HG02970 (cell line): ENCODE measurements at regions not wholly inside any gene's neighbourhood (a gene's known extent, or its start where the extent isn't known, plus 50 kb on each side); places are given as distances from the start of the nearest gene placed in this dataset.

Experiments used
- ATAC-seq: cut with Tn5 transposase; IDR thresholded peaks from one replicate; pipeline ENCODE4 v1.9.1; 2021; ENCODE audit warnings: mild to moderate bottlenecking, moderate library complexity, moderate number of reproducible peaks; ENCODE audit not compliant: unreplicated experiment, low FRiP score

DNA sequence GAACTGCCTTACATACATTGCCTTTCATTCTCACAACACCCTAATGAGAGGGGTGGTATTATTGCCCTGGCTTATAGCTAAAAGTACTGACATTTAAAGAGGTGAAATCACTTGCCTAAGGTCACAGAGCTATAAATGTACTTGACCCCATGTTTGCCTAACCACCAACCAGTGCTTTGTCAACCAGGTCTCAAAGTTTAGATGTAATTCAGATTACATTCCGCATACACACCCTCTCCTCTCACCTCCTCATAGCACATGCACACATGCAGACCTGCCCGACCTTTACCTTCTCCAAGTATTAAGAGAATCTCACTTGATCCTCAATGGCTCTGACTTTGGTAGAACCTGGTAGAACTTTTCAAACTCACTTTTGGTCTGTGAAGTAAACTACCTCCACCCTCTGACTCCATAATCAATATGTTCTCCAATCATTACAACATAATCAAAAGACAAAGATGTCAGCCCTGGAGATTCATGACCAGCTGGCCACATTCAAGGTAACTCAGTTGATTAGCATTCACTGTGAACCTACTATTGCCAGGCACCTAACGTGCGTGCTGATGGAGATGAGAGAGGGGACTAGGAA is 63.2 kb upstream of the HES1 start:
- no peak for ATAC-seq

DNA sequence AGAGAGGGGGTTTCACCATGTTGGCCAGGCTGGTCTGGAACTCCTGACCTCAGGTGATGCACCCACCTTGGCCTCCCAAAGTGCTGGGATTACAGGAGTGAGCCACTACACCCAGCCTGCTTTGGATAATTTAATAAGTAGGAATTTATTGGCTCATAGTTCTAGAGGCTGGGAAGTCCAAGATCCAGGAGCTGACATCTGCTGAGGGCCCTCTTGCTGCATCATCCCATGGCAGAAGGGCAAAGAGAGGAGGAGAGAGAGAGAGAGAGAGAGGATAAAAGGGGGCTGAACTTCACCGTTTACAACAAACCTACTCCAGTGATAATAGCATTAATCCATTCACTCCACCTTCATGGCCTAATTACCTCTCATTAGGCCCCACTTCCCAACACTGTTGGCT is 62.0 kb upstream of the HES1 start:
- ATAC-seq = no peak

DNA sequence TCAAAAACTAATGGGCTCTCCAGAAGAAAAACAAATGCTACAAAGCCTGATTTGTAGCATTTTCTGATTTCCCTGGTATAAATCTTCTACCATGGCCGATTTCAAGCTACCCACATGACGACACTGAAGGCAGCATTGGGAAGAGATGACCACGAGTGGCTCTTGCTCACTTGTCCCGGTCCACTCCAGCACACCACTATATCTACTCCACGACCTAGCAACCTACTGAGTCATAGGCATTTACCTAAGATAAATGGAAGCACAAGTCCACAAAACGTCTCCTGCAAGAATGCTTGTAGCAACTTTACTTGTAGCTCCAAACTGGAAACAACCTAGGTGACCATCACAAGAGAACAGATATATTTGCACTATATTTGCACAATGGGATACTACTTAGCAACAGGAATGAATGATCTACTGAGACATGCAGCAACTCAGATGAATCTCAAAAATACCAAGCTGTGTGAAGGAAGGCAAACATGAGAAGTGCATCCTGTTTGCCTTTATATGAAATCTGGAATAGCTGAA is 60.8 kb upstream of the HES1 start:
- ATAC-seq = no peak

DNA sequence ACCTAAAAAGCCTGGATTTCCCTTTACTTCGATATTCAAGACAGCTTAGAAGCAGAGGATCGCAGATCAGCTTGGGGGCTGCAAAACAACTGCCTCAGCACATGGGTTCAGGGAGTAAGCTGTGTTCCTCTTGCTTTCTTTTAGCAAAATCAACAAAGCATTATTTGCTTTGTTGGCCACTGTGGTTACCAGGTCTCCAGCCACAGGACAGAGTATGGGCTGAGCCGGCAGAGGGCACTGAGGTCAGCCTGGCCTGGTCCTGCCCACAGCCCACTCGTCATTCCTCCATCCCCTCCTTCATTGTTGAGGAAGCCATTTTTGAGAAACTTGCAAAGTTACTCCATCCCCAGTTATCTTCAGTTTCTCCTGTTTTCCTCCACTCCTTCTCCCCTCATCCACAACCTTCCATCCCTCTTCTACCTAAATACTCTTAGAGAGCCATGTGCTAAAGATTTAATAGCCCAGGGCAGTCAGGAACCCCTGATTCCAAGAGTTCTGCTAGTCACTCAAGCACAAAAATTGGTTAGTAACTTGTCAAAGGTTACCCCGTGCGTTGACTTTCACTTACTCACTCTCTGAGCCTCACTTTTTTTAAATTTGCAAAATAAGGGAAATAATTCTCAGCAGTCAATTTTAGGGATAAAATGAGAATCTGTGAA is 60.0 kb upstream of the HES1 start:
- ATAC-seq = no peak

DNA sequence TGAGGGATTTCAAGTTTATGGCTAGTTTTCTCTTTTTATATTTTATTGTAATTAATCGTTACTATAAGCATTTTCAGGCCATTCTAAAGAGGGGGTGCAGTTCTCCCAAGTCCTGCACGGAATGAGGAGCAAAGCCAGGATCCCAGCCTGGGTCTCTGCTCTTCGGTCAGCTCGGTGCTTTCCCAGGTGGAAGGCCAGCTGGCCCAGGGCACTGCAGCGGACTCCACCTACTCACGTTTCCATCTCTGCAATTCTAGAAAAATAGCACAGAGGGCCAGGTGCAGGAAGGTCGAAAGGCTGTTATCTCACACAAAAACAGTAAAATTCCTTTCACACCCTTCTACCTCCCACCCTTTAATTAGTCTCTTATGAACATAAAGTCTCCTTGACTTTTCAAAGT is 59.5 kb upstream of the HES1 start:
- no peak for ATAC-seq

DNA sequence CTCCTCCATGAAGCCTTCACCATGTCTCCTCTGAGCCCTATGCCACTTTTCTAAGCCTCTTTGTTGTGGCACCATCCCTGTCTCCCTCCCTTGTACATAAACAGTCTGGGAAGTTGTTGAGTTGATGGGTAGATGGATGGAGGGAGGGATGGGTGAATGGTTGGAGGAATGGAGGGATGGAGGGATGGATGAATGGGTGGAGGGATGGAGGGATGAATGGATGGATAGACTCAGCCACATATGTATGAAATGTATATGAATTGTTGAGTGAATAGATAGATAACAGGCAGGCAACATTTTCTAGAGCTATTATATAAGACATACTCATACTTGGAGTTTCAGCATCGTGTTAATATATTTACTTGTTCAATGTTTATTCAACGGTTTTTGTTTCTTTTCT is 58.3 kb upstream of the HES1 start:
- ATAC-seq = no peak

DNA sequence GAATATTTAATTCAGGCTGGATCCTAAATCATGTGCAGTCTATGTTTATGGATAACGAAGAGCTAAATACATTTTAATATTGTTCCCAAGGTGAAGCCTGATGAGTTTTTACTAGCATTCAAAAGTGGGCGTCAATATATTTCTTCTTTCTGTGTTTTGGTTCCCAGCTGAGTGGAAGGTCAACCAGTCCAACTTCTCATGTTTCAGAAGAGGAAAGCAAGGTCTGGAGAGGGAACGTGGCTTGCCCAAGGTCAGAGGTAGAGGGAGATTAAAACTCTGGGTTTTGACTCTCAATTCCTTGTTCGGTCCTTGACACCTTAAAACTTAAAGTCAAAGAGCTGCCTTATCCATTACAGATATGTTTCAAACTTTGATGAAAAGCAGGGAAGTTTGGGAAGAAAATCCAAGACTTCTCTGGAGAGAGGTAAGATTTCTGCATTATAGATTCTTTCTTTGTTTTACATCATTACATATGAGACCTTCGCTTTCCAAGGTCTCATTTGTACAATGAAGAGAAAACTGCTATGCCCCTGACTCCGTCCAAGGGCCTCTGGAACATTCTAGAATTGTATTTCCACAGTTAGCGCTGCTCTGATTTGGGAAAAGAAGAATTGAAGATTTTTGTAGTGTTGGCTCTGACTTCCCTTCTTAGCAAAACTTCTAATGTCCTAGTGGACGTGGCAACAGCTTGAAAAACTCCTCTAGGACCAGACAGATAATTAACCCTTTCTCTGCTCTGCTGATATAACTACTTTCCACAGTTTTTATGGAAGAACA is 57.7 kb upstream of the HES1 start:
- no peak for ATAC-seq

DNA sequence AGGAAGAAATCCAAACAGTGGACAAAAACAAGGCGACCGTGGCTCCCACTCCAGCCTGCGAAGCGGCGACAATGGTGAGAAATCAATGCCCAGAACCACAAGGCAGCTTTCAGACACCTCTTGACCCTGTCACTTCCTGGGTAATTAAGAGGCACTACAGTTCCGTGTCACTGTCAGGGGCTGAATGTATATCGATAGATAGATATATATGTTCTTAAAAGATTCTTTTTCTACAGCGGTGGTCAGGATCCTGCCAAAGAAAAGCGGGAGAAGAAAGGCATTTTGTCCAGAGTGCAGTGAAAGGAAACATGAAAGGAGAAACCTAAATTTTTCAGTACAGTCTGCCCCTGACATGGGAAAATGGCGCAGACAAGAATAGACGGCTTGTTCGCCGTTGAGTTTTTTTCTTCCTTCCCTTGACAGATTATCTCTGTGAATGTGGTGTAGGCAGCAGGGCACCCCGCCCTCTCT is 56.2 kb upstream of the HES1 start:
- no peak for ATAC-seq

DNA sequence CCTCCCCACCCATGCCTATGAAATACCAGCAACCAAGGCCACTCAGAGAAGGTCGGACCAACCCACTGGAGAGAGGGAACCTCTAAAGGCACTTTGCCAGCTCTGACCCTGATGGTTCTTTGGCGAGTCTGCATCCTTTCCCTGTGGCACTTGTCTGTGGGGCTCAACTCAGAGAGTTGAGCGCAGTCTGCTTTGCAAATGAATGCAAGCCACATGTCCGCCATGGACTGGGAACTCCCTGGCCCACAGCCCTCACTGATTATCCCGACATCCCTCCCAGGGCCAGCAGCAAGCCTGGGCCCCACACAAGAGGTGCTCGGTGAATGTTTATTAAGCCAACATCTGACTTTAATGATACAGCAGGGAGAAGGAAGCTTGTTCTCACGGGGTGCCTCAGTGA is 55.5 kb upstream of the HES1 start:
- ATAC-seq = no peak

DNA sequence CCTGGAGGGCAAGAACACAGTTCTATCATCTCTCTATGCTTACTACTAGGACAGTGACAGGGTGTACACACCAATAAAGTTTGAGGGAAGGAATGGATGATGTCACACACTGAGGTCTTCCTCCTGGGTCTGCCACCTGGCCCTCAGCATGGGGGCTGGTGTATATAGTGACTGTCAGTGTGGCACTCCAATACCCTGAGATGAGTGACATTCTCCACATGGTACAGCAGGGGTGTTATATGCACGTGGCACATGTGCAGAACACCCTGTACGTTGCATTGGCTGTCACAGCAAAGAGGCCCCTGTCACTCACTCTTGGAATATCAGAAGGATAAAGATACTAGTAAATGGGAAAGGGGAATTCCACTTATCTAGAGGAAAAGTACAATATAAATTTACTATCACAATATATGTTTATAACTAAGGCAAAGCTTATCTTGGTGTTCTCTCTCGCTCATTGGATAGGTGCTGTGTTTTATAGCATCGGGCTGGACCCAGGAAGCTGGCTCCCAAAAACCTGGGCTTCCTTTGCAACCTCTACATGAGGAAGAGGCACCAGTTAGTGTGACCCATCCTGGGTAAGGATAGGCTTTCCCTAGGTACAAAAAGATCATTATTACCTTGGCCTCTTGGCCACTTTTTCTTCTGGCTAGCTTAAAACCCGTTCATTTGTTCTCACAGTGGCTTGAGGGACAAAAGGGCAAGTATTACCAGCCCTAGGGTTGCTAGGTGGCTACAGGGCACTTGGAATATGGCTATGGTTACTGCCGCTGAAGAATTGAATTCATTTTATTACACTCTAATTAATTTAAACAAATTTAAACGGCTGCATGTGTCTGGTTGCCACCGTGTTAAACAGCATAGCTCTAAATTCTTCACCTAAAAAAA is 54.8 kb upstream of the HES1 start:
- no peak for ATAC-seq

DNA sequence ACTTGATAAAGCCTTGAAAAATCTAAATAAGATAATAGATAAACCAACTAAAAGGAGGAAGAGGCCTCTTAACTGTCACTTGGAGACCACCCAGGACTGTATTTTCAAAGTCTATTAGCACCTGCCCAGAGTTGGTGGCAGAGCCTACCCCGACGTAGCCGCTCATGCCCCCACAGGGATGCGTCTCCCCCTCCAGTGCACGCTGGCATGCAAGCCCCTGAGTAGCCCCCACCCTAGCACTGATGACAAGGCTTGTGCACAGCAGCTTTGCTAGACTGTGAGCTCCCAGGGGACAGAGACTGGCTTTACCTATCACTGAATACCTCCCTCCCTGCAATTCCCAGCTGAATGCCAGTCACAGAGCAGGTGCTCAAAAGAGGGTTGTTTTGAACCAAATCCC is 54.1 kb upstream of the HES1 start:
- ATAC-seq = no peak

DNA sequence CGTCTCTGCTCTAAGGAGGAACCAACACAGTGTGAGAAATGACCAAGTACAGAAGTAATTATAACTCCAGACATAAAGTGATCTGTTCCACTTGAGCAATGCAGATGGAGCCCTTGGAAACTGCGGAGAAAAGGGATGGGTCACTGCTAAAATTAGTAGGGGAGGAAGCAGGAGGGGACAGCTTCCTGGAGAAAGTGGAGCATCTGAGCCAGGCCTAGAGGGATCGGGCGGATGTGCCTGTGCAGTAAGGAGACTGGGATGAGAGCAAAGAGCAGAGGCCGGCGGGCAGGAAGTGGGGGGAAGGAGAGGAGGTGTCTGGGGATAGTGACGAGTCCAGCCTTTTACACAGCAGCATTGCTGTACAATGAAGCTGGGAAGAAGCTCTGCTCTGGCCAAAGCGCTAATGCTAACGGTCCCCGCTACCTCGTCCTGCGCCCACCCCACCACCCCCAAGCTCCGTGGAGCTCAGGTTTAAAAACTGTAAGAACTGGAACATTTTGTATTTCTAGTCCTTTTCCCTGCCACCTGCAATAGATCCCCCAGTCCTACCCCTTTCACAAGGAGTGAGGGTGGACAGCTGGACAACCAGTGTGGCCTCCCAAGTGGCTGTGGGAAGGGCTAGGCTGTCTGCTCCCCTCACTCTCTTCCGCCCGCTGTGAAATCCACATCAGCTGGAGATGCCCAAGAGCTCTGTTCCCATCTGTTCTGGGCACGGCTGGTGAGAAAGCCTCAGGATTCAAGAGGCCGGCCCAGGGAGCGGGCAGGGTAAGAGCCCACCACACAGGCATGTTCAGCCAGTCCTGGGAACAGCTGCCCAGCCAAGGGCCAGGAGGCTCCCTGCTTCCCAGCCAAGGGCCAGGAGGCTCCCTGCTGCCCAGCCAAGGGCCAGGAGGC is 53.0 kb upstream of the HES1 start:
- no peak for ATAC-seq

DNA sequence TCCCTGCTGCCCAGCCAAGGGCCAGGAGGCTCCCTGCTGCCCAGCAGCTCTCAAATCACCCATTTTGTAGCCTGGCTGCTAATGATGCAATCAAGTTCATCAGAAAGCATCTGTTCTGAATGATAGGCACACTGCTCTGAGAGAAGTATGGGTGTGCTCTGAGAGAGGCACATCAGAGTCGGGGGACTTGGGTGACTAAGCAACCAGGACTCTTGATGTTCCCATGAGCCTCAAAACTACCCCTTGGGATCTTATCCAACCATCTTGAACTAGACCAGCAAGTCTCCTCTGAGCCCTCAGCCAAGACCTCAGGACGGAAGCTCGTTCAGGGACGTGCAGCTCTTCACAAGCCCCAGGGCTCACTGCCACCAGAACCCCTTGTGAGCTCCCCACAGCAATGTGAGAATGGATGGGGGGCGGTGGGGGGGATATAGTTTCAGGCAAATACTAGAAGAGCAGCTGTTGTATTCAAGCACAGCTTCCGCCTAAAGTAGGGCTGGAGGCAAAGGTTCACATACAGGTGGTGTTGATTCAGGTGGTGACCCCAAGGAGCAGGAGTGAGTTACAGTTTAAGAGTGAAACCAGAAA is 52.2 kb upstream of the HES1 start:
- ATAC-seq = peak; percentile 41

DNA sequence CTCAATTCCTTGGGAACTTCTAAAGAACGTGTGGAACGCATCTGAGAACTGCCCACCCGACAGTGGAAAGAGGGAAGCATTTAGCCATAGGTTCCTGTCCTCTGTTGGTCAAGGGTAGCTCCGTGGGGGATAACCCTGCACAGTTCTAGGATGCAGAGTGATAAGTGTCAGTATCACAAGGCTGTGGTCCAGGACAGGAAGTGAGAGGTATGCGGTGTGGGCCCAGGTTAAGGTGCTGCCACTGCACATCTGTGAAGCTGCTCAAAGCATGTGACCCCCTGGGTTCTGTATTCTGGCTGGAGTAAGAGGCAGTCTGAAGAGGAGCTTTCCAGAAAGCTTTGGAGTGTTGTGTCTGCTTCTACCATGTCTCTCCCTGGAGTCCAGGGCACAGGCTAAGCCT is 51.7 kb upstream of the HES1 start:
- peak; percentile 86 for ATAC-seq
